ENCODE measurements at regions not wholly inside any gene's neighbourhood (a gene's known extent, or its start where the extent isn't known, plus 50 kb on each side); places are given as distances from the start of the nearest gene placed in this dataset.

- TF ChIP-seq FOXM1 (IDR thresholded peaks at IDR 0.05; ENCODE audit: borderline replicate concordance), result no peak
- TF ChIP-seq TARDBP (IDR thresholded peaks at IDR 0.05), result no peak
- TF ChIP-seq BHLHE40 (IDR thresholded peaks at IDR 0.05; ENCODE audit: borderline replicate concordance), result no peak
- TF ChIP-seq L3MBTL2 (conservative IDR thresholded peaks at IDR 0.05), result no peak
- TF ChIP-seq ARNT (IDR thresholded peaks at IDR 0.05), result no peak
Observed at GRCh38 chr11:134779179-134779578, 367.1 kb upstream of the B3GAT1 start.
